ENCODE measurements at regions not wholly inside any gene's neighbourhood (a gene's known extent, or its start where the extent isn't known, plus 50 kb on each side); places are given as distances from the start of the nearest gene placed in this dataset.

DNA sequence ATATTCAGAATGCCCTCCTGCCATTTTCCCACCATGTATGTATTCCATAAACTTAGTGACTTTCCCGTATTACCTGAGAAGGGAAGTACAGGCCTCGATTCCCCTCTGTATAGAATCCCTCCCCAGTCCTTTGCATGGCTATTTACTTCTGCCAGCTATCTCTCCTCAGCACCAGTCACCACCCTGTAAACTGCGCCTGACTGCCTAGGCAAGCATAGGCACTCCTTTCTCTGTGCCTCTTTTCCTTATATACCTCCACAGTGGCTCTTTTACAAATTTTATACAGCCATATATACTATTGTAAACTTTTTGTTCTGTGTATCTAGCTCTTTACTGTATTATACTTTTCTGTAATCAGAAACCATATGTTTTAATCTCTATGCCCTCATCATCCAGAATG, 130.9 kb upstream of the TET2 start:
- Mint-ChIP-seq H3K4me1 (peaks cover 16% of the 10 kb centered on the region), H3K4me3 (no peak overlapping the region), H3K27me3 (ENCODE audit: low read depth in 3 of 3) (no peaks in the 10 kb centered on the region), H3K27ac (peak overlapping the region in 1 of 7 donors; percentile 37), H3K36me3 (peaks cover 4 to 12% of the 10 kb centered on the region in 2 donors), H3K9me3 (peaks cover 6 to 20% (median 11%) of the 10 kb centered on the region in 7 donors)
- no peak overlapping the region for H3K27ac ChIP-seq (ENCODE audit: low read depth in 1 of 2, low read length in 2 of 2)
- H3K27me3 ChIP-seq (ENCODE audit: control insufficient read depth in 2 of 2, insufficient read depth in 2 of 2, low read length in 2 of 2) = no peaks in the 10 kb centered on the region
- H3K4me3 ChIP-seq (replicated peaks in 1 of 3; ENCODE audit: low read depth in 2 of 3, low read length in 3 of 3) = no peak overlapping the region
- intact Hi-C loops (cut with micrococcal nuclease) = no loop called here
- H4K20me1 ChIP-seq (ENCODE audit: insufficient read depth, low read length) = no peaks in the 10 kb centered on the region
- no peak overlapping the region for H2AFZ ChIP-seq (ENCODE audit: insufficient read depth, low read depth, low read length, poor library complexity, severe bottlenecking)
- TF ChIP-seq CTCF (IDR thresholded peaks at IDR 0.05) = no peak
- peaks cover 13 to 20% of the 10 kb centered on the region in 2 donors for H3K4me1 ChIP-seq (ENCODE audit: control insufficient read depth in 1 of 2, insufficient read depth in 2 of 2, low read length in 2 of 2)
- no peak overlapping the region for H3K4me2 ChIP-seq (replicated peaks; ENCODE audit: extremely low read depth, low read length, poor library complexity, severe bottlenecking)
- no peaks in the 10 kb centered on the region for H3K9me3 ChIP-seq (replicated peaks in 1 of 2; ENCODE audit: control insufficient read depth in 1 of 2, insufficient read depth in 1 of 2, low read length in 2 of 2)
- WGBS (ENCODE audit: insufficient coverage) = 100% methylated on average over 3 of the region's 3 CpGs
- H3K36me3 ChIP-seq (replicated peaks in 1 of 2; ENCODE audit: control insufficient read depth in 1 of 2, insufficient read depth in 2 of 2, low read length in 2 of 2) = no peaks in the 10 kb centered on the region
- no peaks in the 10 kb centered on the region for H3K79me2 ChIP-seq (ENCODE audit: insufficient read depth, low read length)
- H3K9ac ChIP-seq (ENCODE audit: insufficient read depth, low read length, poor library complexity, severe bottlenecking) = no peak overlapping the region
- DNase-seq = no peak

- Histone ChIP-seq H3K4me1 (ENCODE audit: control insufficient read depth in 1 of 2, insufficient read depth in 2 of 2, low read length in 2 of 2) (peaks cover 14 to 15% of the 10 kb centered on the region in 2 donors), H3K27me3 (ENCODE audit: control insufficient read depth in 2 of 2, insufficient read depth in 2 of 2, low read length in 2 of 2) (no peaks in the 10 kb centered on the region), H3K9me3 (replicated peaks in 1 of 2; ENCODE audit: control insufficient read depth in 1 of 2, insufficient read depth in 1 of 2, low read length in 2 of 2) (peaks cover 0 to 6% of the 10 kb centered on the region in 2 donors), H3K36me3 (replicated peaks in 1 of 2; ENCODE audit: control insufficient read depth in 1 of 2, insufficient read depth in 2 of 2, low read length in 2 of 2) (no peaks in the 10 kb centered on the region), H2AFZ (ENCODE audit: insufficient read depth, low read depth, low read length, poor library complexity, severe bottlenecking) (peak overlapping the region; percentile 58), H3K4me3 (replicated peaks in 1 of 3; ENCODE audit: low read depth in 2 of 3, low read length in 3 of 3) (peak overlapping the region in 1 of 3 experiments; percentile 40), H3K27ac (ENCODE audit: low read depth in 1 of 2, low read length in 2 of 2) (peak overlapping the region in 1 of 2 donors; percentile 43), H3K4me2 (replicated peaks; ENCODE audit: extremely low read depth, low read length, poor library complexity, severe bottlenecking) (peak overlapping the region; percentile 48), H3K9ac (ENCODE audit: insufficient read depth, low read length, poor library complexity, severe bottlenecking) (no peak overlapping the region), H4K20me1 (ENCODE audit: insufficient read depth, low read length) (no peaks in the 10 kb centered on the region), H3K79me2 (ENCODE audit: insufficient read depth, low read length) (no peaks in the 10 kb centered on the region)
- 0% methylated on average over 1 of the region's 6 CpGs for WGBS (ENCODE audit: insufficient coverage)
- intact Hi-C loops (cut with micrococcal nuclease) = no loop called here
- Mint-ChIP-seq H3K36me3 (peaks cover 4 to 8% of the 10 kb centered on the region in 2 donors), H3K4me3 (peak overlapping the region; percentile 44 to 76), H3K27ac (peak overlapping the region in 4 of 7 donors; percentile 41 to 61 (median 57)), H3K9me3 (peaks cover 2 to 29% (median 15%) of the 10 kb centered on the region in 7 donors), H3K27me3 (ENCODE audit: low read depth in 3 of 3) (no peaks in the 10 kb centered on the region), H3K4me1 (peaks cover 17% of the 10 kb centered on the region)
- peak; percentile 7 to 65 (median 55) for DNase-seq
- TF ChIP-seq CTCF (IDR thresholded peaks at IDR 0.05) = no peak
These were observed 123.6 kb upstream of the TET2 start for GRCh38 chr4:105022811-105023667.
